ENCODE measurements at regions not wholly inside any gene's neighbourhood (a gene's known extent, or its start where the extent isn't known, plus 50 kb on each side); places are given as distances from the start of the nearest gene placed in this dataset.

DNA sequence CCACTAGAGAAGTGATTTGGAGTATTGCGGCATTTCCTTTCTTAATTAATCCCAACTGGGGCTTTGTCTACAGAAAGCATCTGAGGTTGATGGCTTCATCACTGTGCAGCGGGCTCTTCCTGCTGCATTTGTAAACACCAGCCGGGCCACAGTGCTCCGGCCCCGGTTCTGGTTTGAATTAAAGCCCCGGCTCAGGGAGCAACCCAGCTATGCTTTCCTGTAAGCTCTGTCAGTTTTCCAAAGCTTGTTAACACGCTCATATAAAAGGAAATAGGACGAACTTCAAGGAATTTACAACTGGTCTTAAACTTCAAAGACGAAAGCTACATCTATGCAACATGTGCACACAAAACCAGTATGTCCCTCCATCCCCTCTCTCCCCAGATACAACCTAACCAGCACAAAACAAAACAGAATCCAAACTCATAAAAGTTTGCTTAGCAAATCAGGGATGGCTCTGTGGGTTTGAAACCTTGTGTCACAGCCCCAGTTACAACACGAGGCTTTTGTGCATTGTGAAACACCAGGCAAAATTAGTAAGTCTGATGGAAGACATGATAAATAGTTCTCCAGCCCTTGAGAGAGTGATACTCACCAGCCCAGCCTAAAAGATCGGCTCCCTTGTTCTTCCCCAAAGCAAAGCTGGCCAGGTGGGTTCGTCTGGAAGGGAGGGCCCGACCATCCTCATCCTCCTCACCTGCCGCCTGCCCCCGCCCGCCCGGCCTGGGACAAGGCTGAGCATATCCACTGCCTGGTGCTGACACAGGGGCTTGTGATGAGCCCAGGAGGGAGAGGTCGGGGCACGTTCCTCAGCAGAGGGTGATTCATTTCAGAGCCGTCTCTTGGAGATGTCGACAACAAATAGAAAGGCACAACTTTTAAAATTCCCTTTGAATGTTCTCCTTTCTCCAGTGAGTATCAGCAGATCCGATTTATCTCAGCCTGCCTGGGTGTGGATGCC lies 197.9 kb downstream of the TFAP2C start:
- no peak for DNase-seq
- H3K4me3 ChIP-seq, result no peak overlapping the region
- peaks cover 0 to 60% (median 0%) of the 10 kb centered on the region in 7 donors for H3K27me3 ChIP-seq (replicated peaks in 1 of 7)
- WGBS, 5 donors, result 45 to 59% (median 52%) methylated on average over 21 to 22 of the region's 22 CpGs
- TF ChIP-seq POLR2AphosphoS5 (IDR thresholded peaks at IDR 0.05) (no peak), POLR2A (IDR thresholded peaks at IDR 0.05) (no peak)
- TF ChIP-seq, protein P1, sequence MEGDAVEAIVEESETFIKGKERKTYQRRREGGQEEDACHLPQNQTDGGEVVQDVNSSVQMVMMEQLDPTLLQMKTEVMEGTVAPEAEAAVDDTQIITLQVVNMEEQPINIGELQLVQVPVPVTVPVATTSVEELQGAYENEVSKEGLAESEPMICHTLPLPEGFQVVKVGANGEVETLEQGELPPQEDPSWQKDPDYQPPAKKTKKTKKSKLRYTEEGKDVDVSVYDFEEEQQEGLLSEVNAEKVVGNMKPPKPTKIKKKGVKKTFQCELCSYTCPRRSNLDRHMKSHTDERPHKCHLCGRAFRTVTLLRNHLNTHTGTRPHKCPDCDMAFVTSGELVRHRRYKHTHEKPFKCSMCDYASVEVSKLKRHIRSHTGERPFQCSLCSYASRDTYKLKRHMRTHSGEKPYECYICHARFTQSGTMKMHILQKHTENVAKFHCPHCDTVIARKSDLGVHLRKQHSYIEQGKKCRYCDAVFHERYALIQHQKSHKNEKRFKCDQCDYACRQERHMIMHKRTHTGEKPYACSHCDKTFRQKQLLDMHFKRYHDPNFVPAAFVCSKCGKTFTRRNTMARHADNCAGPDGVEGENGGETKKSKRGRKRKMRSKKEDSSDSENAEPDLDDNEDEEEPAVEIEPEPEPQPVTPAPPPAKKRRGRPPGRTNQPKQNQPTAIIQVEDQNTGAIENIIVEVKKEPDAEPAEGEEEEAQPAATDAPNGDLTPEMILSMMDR (IDR thresholded peaks at IDR 0.05 in 8 of 11, conservative IDR thresholded peaks at IDR 0.05 in 3 of 11), result no peak
- H3K4me1 ChIP-seq, result no peaks in the 10 kb centered on the region
- intact Hi-C loops (cut with DNase I; ENCODE audit: low total_unique reads), result no loop called here
- H3K27ac ChIP-seq, result no peak overlapping the region
- no peaks in the 10 kb centered on the region for H3K36me3 ChIP-seq
- H3K9me3 ChIP-seq, result no peaks in the 10 kb centered on the region

DNA sequence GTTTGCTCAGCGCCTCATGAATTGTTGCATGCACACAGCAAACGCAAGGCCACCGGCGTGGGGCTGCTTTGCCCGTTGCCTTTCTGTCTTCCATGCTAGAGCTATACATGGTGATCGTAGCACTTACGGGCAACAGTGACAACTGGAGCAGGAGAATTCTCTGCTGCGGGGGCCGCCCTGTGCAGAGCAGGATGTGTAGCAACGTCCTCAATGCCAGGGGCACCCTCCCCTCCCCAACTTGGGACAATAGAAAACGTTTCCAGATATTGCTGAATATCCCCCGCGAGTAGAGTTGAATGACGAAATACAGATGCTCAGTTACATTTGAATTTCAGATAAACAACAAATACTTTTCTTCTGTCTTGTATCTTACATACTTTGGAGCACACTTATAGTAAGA lies 198.7 kb downstream of the TFAP2C start:
- H3K36me3 ChIP-seq, result no peaks in the 10 kb centered on the region
- H3K4me3 ChIP-seq, result no peak overlapping the region
- DNase-seq, result no peak
- intact Hi-C loops (cut with DNase I; ENCODE audit: low total_unique reads), result no loop called here
- WGBS, 5 donors, result 63 to 71% (median 69%) methylated on average over 13 to 14 of the region's 14 CpGs
- TF ChIP-seq POLR2A (IDR thresholded peaks at IDR 0.05) (no peak), POLR2AphosphoS5 (IDR thresholded peaks at IDR 0.05) (no peak)
- TF ChIP-seq, protein P1 (IDR thresholded peaks at IDR 0.05 in 8 of 11, conservative IDR thresholded peaks at IDR 0.05 in 3 of 11), result no peak
- no peaks in the 10 kb centered on the region for H3K9me3 ChIP-seq
- H3K27me3 ChIP-seq (replicated peaks in 1 of 7), result peaks cover 0 to 66% (median 0%) of the 10 kb centered on the region in 7 donors
- no peak overlapping the region for H3K27ac ChIP-seq
- H3K4me1 ChIP-seq, result no peaks in the 10 kb centered on the region

DNA sequence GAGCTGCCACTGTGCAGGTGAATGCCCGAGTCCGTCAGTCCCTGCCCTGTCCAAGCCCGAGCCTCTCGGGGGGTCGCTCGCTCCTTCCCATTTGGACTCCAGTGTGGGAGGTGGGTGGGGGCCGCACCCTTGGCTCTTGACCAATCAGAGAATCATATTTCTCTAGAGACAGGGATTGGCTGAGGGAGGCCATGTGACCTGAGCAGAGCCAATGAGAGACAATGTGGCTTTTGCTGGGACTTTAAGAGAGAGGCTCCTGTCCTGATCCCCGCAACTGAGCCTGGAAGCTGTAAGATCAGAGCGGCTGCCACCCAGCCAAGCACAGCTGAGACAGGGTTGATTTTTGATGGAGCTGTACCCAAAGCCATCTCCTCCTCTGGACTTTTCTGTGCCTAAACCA lies 199.3 kb downstream of the TFAP2C start:
- WGBS, 5 donors, result 88 to 97% (median 95%) methylated on average over 9 of the region's 9 CpGs
- H3K4me1 ChIP-seq, result no peaks in the 10 kb centered on the region
- no peak for TF ChIP-seq POLR2AphosphoS5 (IDR thresholded peaks at IDR 0.05)
- TF ChIP-seq, protein P1 (IDR thresholded peaks at IDR 0.05 in 8 of 11, conservative IDR thresholded peaks at IDR 0.05 in 3 of 11), result no peak
- no peak for TF ChIP-seq POLR2A (IDR thresholded peaks at IDR 0.05)
- H3K36me3 ChIP-seq, result no peaks in the 10 kb centered on the region
- no peak for DNase-seq
- H3K4me3 ChIP-seq, result no peak overlapping the region
- peaks cover 0 to 72% (median 0%) of the 10 kb centered on the region in 7 donors for H3K27me3 ChIP-seq (replicated peaks in 1 of 7)
- no peaks in the 10 kb centered on the region for H3K9me3 ChIP-seq
- no peak overlapping the region for H3K27ac ChIP-seq
- intact Hi-C loops (cut with DNase I; ENCODE audit: low total_unique reads), result no loop called here

DNA sequence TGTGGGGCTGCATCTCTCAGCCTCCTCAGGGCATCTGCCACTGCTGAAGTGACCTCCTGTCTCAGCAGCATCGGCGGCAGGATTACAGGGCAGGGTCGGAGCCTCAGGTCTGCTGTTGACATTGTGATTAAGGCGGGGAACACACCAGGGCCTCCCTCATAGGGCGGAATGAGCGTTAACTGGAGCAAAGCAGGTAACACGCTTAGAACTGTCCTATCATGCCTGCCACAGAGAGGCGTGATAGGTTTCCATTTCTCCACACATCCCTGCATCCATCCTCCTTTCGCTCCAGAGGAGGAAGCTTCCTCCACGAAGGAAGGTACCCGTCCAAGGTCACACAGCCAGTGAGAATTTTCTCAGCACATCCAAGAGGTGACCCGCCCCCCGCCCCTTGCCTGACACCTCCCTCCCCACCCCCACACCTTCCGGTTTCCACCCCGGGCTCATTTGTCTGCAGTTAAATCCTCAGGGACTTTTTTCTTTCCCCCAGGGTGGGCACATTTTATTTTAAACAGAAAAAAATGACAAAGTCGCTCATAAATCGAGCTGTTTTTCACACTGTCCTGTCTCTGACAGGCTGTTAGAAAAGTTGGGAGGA lies 200.8 kb downstream of the TFAP2C start:
- Histone ChIP-seq H3K36me3 (no peaks in the 10 kb centered on the region), H3K27ac (no peak overlapping the region), H3K27me3 (replicated peaks in 1 of 7) (peaks cover 0 to 86% (median 0%) of the 10 kb centered on the region in 7 donors), H3K4me1 (no peaks in the 10 kb centered on the region), H3K4me3 (no peak overlapping the region), H3K9me3 (no peaks in the 10 kb centered on the region)
- no peak for DNase-seq
- WGBS, 5 donors, result 19 to 25% (median 24%) methylated on average over 17 of the region's 17 CpGs
- intact Hi-C loops (cut with DNase I; ENCODE audit: low total_unique reads), result no loop called here
- TF ChIP-seq, protein P1 (IDR thresholded peaks at IDR 0.05 in 8 of 11, conservative IDR thresholded peaks at IDR 0.05 in 3 of 11), result no peak
- TF ChIP-seq POLR2A (IDR thresholded peaks at IDR 0.05) (no peak), POLR2AphosphoS5 (IDR thresholded peaks at IDR 0.05) (no peak)
